ENCODE measurements at regions not wholly inside any gene's neighbourhood (a gene's known extent, or its start where the extent isn't known, plus 50 kb on each side); places are given as distances from the start of the nearest gene placed in this dataset.

DNA sequence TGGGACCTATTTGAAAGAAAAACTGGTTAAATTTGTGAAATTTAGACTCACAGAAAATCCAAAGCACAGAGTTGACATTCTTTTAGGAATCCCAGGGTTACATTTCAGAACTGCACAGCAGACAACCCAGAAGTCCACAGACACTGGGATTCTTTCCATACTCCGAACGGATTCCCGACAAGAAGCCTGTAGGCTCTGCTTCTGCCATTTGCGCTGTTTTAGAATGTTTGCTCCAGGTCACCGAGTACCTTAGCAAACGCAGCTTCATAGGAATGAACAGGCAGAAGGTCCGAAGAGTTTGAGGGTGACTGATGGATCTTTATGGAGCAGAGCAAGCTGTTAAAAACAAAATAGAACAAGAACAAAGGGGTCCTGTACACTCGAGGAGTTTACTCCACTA lies 84.5 kb upstream of the NFIB start:
- 90% methylated on average over 8 of the region's 8 CpGs; no CpG with 5 or more reads in 1 of the 2 experiments for WGBS, 2 experiments (ENCODE audit: extremely low coverage in 1 of 2, insufficient coverage in 1 of 2, insufficient read length in 1 of 2, insufficient replicate concordance in 2 of 2, low coverage in 1 of 2, low lambda C conversion rate in 2 of 2, missing lambda C conversion rate in 1 of 2)
- Histone ChIP-seq H3K4me1 (replicated peaks in 1 of 4; ENCODE audit: control insufficient read depth in 3 of 4, insufficient read depth in 4 of 4, low read length in 3 of 4) (peaks cover 0 to 7% (median 2%) of the 10 kb centered on the region in 4 experiments; a peak in 2 of 7 replicates), H2AFZ (ENCODE audit: low read length) (peak overlapping the region; percentile 15; the same call in 1 of the 2 replicates), H2AK5ac (ENCODE audit: low read depth, low read length) (no peak overlapping the region), H3K27ac (ENCODE audit: low read depth, low read length) (no peak overlapping the region), H3K4me2 (ENCODE audit: insufficient read depth in 1 of 2, low read depth in 2 of 2, low read length in 2 of 2) (no peak overlapping the region), H2BK120ac (replicated peaks; ENCODE audit: low read depth, low read length) (no peak overlapping the region), H3K27me3 (replicated peaks in 1 of 4; ENCODE audit: control insufficient read depth in 3 of 4, extremely low read depth in 1 of 4, insufficient read depth in 3 of 4, low read length in 3 of 4) (no peaks in the 10 kb centered on the region), H3K9ac (replicated peaks in 1 of 4; ENCODE audit: extremely low read depth in 1 of 4, low read depth in 3 of 4, low read length in 3 of 4) (no peak overlapping the region), H2BK20ac (ENCODE audit: low read length) (no peak overlapping the region), H3K4me3 (ENCODE audit: extremely low read depth in 1 of 4, insufficient read depth in 2 of 4, low read depth in 3 of 4, low read length in 4 of 4) (no peak overlapping the region), H4K91ac (replicated peaks; ENCODE audit: insufficient read length, low read length) (no peak overlapping the region), H3K56ac (replicated peaks; ENCODE audit: insufficient read length, low read depth, low read length) (no peak overlapping the region), H3K36me3 (ENCODE audit: control insufficient read depth in 2 of 4, insufficient read depth in 4 of 4, low read length in 3 of 4) (no peaks in the 10 kb centered on the region), H2BK5ac (ENCODE audit: low read depth, low read length) (no peak overlapping the region), H2BK12ac (ENCODE audit: low read depth, low read length) (no peak overlapping the region), H4K8ac (ENCODE audit: extremely low read depth, insufficient read depth, low read length) (no peak overlapping the region), H3K18ac (ENCODE audit: extremely low read depth, low read length) (no peak overlapping the region), H3K14ac (ENCODE audit: insufficient read length) (no peak overlapping the region), H3K79me2 (ENCODE audit: control insufficient read depth in 1 of 2, insufficient read depth in 2 of 2, low read length in 2 of 2) (no peaks in the 10 kb centered on the region), H4K5ac (ENCODE audit: insufficient read length, low read depth, low read length) (no peak overlapping the region), H3K9me3 (ENCODE audit: insufficient read depth in 2 of 2, low read depth in 1 of 2, low read length in 1 of 2) (no peaks in the 10 kb centered on the region), H3K23ac (ENCODE audit: insufficient read length) (no peak overlapping the region), H2BK15ac (ENCODE audit: low read length) (no peak overlapping the region), H3K79me1 (ENCODE audit: low read depth, low read length) (no peaks in the 10 kb centered on the region), H3K4ac (replicated peaks; ENCODE audit: insufficient read length, low read depth, low read length) (no peak overlapping the region), H3K23me2 (ENCODE audit: low read depth, low read length) (no peaks in the 10 kb centered on the region), H4K20me1 (replicated peaks in 1 of 2; ENCODE audit: control insufficient read depth in 1 of 2, insufficient read depth in 2 of 2, low read length in 2 of 2) (no peaks in the 10 kb centered on the region)
- TF ChIP-seq, protein P1, sequence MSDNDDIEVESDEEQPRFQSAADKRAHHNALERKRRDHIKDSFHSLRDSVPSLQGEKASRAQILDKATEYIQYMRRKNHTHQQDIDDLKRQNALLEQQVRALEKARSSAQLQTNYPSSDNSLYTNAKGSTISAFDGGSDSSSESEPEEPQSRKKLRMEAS (IDR thresholded peaks at IDR 0.05) = no peak
- TF ChIP-seq SRF (IDR thresholded peaks at IDR 0.05; ENCODE audit: low read depth, low read length) = no peak
- TF ChIP-seq RNF2 (IDR thresholded peaks at IDR 0.05; ENCODE audit: borderline replicate concordance, low read depth, low read length, missing control alignments, poor library complexity, severe bottlenecking) = no peak
- no peak for TF ChIP-seq RFX5 (IDR thresholded peaks at IDR 0.05; ENCODE audit: borderline replicate concordance, low read depth, low read length)
- TF ChIP-seq, protein P2, sequence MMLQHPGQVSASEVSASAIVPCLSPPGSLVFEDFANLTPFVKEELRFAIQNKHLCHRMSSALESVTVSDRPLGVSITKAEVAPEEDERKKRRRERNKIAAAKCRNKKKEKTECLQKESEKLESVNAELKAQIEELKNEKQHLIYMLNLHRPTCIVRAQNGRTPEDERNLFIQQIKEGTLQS (IDR thresholded peaks at IDR 0.05; ENCODE audit: insufficient read depth, low read depth, low read length) = no peak
- TF ChIP-seq CHD1 (IDR thresholded peaks at IDR 0.05; ENCODE audit: low read depth, low read length) = no peak
- DNase-seq (ENCODE audit: low read depth in 1 of 2, low spot score in 2 of 2) (no peak), FAIRE-seq (no peak)
- ChIA-PET POLR2A (ENCODE audit: partially characterized antibody) (no interaction called here), CTCF (ENCODE audit: partially characterized antibody) (interaction anchor here (0.7 to 0.8 kb wide), 3 partner anchors 44 to 971 kb away, joined by 3 to 4 read pairs (median 3); no protein-coding TSS in a partner anchor)
